ENCODE measurements at regions not wholly inside any gene's neighbourhood (a gene's known extent, or its start where the extent isn't known, plus 50 kb on each side); places are given as distances from the start of the nearest gene placed in this dataset.

DNA sequence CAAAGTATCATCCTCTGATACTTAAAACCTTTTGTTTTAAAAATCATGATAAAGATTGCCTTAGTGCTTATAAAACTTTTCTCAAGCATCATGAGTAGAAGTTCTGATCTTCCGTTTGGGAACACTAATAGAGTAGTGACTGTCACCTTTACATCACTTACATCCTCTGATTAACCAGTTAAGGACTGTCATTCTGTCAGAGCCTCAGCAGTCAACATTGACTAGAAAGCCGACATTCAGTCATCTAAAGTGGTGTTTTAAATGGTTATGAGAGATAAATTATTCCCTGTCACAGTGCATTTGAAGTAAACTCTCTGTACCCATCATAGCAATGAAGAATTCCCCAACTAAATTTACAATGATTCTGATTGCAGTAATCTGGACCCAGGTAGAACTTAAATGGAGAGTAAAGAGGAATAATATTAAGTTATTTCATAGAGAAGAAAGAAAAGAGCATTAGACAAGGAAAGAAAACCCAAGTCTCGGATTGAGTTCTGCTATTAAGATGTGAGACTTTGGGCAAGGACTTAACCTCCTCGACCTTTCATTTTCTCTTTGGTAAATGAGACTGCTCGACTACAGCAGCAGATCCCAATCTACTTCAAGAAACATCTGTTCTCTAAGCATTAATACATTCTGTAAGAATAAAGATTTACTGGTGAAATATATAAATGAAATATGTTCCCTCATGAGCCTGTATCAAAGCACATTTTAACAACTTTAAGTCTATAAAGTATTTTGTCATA is 563.9 kb upstream of the LMO3 start:
- TF ChIP-seq, protein P1, sequence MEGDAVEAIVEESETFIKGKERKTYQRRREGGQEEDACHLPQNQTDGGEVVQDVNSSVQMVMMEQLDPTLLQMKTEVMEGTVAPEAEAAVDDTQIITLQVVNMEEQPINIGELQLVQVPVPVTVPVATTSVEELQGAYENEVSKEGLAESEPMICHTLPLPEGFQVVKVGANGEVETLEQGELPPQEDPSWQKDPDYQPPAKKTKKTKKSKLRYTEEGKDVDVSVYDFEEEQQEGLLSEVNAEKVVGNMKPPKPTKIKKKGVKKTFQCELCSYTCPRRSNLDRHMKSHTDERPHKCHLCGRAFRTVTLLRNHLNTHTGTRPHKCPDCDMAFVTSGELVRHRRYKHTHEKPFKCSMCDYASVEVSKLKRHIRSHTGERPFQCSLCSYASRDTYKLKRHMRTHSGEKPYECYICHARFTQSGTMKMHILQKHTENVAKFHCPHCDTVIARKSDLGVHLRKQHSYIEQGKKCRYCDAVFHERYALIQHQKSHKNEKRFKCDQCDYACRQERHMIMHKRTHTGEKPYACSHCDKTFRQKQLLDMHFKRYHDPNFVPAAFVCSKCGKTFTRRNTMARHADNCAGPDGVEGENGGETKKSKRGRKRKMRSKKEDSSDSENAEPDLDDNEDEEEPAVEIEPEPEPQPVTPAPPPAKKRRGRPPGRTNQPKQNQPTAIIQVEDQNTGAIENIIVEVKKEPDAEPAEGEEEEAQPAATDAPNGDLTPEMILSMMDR (IDR thresholded peaks at IDR 0.05) = no peak
- no peak for TF ChIP-seq POLR2A (IDR thresholded peaks at IDR 0.05)

Measured in right lobe of liver (tissue), 4 donors.